GM18511 (cell line): ENCODE measurements at regions not wholly inside any gene's neighbourhood (a gene's known extent, or its start where the extent isn't known, plus 50 kb on each side); places are given as distances from the start of the nearest gene placed in this dataset.

Experiments
- ATAC-seq: cut with Tn5 transposase; IDR thresholded peaks from one replicate; pipeline ENCODE4 v1.9.1; 2021; ENCODE audit warnings: mild to moderate bottlenecking, moderate library complexity; ENCODE audit not compliant: unreplicated experiment

- no peak for ATAC-seq
These were observed 749.7 kb upstream of the POM121L12 start for GRCh38 chr7:52285689-52286088.

- ATAC-seq = no peak
These were observed 752.1 kb upstream of the POM121L12 start for GRCh38 chr7:52283335-52283734.

- ATAC-seq = no peak
These were observed 761.5 kb upstream of the POM121L12 start for GRCh38 chr7:52273685-52274610.

- no peak for ATAC-seq
These were observed 763.7 kb upstream of the POM121L12 start for GRCh38 chr7:52271703-52272102.

- ATAC-seq = no peak
These were observed 765.1 kb upstream of the POM121L12 start for GRCh38 chr7:52270301-52270700.

- no peak for ATAC-seq
These were observed 765.8 kb upstream of the POM121L12 start for GRCh38 chr7:52269669-52270068.

- ATAC-seq = no peak
These were observed 774.4 kb upstream of the POM121L12 start for GRCh38 chr7:52261057-52261456.

- ATAC-seq = no peak
These were observed 775.3 kb upstream of the POM121L12 start for GRCh38 chr7:52260046-52260665.

- ATAC-seq = no peak
These were observed 777.5 kb upstream of the POM121L12 start for GRCh38 chr7:52257890-52258289.

GRCh38 chr7:52254396-52255010, 780.9 kb upstream of the POM121L12 start:
- ATAC-seq = no peak

- ATAC-seq = no peak
These were observed 781.5 kb upstream of the POM121L12 start for GRCh38 chr7:52253953-52254352.

GRCh38 chr7:52249741-52250140, 785.7 kb upstream of the POM121L12 start:
- ATAC-seq = no peak

- no peak for ATAC-seq
These were observed 787.9 kb upstream of the POM121L12 start for GRCh38 chr7:52247518-52247917.

- no peak for ATAC-seq
These were observed 791.7 kb upstream of the POM121L12 start for GRCh38 chr7:52243685-52244084.

GRCh38 chr7:52233248-52233647, 802.2 kb upstream of the POM121L12 start:
- ATAC-seq = no peak

- no peak for ATAC-seq
These were observed 823.5 kb upstream of the POM121L12 start for GRCh38 chr7:52211930-52212329.

- no peak for ATAC-seq
These were observed 825.8 kb upstream of the POM121L12 start for GRCh38 chr7:52209614-52210013.

- ATAC-seq = no peak
These were observed 838.2 kb upstream of the POM121L12 start for GRCh38 chr7:52197221-52197620.

GRCh38 chr7:52195664-52196063, 839.8 kb upstream of the POM121L12 start:
- no peak for ATAC-seq

- no peak for ATAC-seq
These were observed 846.2 kb upstream of the POM121L12 start for GRCh38 chr7:52189153-52189778.

- no peak for ATAC-seq
These were observed 851.3 kb upstream of the POM121L12 start for GRCh38 chr7:52184006-52184703.
